Body of pancreas (tissue), 4 donors: ENCODE measurements at regions not wholly inside any gene's neighbourhood (a gene's known extent, or its start where the extent isn't known, plus 50 kb on each side); places are given as distances from the start of the nearest gene placed in this dataset.

Experiments
- CTCF ChIP-seq, 7 experiments: fragments of 450-650 bp in 4 of 7; fragments of 200-600 bp in 3 of 7; sonication (generic) in 3 of 7; IDR thresholded peaks; one replicate each; pipeline ENCODE4 v1.5.1; 2016 to 2019; ENCODE audit warnings: antibody characterized with exemption in 7 of 7
- POLR2A ChIP-seq, 3 donors: fragments of 450-650 bp; IDR thresholded peaks; one replicate each; pipeline ENCODE4 v1.6.1; 2016; ENCODE audit warnings: antibody characterized with exemption in 3 of 3, mild to moderate bottlenecking in 2 of 3

GRCh38 chr4:124786634-124787033 lies 74.1 kb upstream of the ANKRD50 start:
- TF ChIP-seq CTCF (IDR thresholded peaks at IDR 0.05), result no peak
- TF ChIP-seq POLR2A (IDR thresholded peaks at IDR 0.05), result no peak
